KG1 (cell line): ENCODE measurements at regions not wholly inside any gene's neighbourhood (a gene's known extent, or its start where the extent isn't known, plus 50 kb on each side); places are given as distances from the start of the nearest gene placed in this dataset.

Experiments used
- DNase-seq: peaks from one replicate; lab custom pipeline; 2025; lab: John Stamatoyannopoulos, UW

DNA sequence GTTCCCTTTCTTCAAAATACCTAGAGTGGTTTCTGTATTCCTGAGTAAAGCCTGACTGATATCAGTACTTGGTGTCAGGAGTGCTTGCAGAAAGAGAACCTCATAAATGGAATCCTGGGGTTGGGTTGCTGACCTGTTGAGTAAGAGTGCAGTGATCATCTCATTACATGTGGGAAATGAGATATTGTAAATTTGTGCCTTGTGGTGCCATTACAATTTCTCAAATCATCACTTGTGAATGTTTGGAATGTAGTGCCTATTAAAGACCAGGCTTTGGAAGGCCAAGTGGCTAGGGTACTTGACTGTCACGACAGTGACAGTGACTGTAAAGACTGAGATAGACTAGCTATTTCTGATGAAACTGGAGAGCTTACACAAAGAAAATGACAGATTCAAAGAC lies 176.7 kb upstream of the CTTNBP2NL start:
- DNase-seq: no peak

DNA sequence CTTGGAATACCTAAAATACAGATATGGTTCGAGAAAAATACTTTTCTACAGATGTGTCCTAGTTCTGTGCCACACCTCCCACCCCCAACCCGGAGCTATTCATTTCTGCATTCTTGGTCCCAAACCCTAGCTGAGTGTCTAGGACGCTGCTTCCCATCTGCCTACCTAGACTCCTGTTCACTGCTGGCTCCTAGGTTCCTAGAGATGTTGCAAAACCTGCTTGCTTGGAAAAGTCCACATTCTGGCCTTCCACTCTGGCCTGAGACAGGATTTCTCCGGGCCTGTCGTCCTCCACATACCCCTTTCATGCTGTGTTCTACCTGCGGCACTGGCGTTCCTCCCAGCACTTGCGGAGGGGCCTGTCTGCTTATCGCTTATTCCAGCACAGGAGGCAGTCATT lies 165.8 kb upstream of the CTTNBP2NL start:
- no peak for DNase-seq

GRCh38 chr1:112231331-112231730 lies 164.7 kb upstream of the CTTNBP2NL start:
- DNase-seq: no peak

DNA sequence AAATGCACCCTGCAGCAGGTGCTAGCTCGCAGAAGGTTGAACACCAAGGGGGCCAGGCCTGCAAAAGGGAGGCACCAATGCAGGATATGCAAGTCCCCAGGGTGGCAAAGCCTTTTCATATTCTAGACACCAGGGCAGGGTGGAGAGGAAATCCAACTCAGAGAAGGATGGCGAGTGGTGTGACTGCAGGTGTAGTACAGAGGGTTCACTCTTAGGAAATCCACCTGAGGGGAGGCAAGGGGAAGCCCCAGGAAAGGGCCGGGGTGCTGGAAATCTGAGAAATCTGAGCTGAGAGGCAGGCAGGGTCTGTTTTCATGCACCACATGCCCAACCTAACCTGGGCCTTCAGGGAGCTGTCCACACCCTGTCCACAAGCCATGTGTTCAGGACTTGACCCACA lies 163.2 kb upstream of the CTTNBP2NL start:
- DNase-seq: no peak

GRCh38 chr1:112234710-112235109 lies 161.3 kb upstream of the CTTNBP2NL start:
- no peak for DNase-seq

DNA sequence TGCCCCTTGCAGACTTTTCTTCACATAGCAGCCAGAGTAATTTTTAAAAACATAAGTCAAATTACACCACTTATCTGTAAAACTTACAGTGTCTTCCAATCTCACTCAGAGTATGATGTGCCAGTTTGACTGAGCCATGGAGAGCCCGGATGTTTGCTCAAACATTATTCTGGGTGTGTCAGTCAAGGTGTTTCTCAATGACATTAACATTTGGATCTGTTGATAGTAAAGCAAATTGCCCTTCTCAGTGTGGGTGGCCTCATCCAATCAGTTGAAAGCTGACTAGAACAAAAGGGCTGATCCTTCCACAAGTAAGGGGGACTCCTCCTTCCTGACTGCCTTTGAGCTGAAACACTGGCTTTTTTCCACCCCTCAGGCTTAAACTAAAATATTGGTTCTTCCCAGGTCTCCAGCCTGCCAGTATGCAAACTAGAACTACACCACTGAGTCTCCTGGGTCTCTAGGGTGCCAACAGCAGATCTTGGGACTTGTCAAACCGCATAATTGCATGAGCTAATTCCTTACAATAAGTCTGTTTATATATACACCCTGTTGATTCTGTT lies 157.9 kb upstream of the CTTNBP2NL start:
- no peak for DNase-seq

DNA sequence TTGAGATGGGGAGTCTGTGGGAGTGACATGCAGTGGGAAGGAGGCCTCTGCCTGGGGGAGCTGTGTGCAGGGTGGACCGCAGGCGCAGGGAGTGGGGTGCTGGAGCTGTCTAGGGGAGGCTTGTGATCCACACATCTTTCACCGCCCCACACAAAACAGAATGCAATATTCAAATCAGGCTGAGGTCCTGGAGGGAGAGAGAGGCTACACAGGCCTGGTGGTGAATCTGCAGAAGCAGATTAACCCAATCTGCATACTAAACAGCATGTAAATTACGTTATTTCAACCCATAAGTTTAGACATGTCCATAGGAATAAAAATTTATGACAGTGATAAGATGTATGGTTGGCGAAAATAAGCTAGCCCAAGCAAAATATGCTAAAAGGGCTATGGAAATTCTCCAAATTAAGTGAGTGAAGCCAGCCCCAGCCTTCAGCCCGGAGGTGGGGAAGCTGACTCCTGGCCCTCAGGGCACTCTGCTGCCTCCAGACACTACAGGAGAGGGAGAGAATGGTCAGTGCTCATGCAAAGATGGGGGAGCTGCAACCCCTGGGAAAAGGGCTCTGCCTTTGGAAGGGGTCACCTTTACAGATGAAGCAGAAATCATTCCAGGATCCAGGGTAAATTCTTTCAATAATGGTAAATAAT lies 156.2 kb upstream of the CTTNBP2NL start:
- DNase-seq: no peak

GRCh38 chr1:112242470-112242869 lies 153.5 kb upstream of the CTTNBP2NL start:
- no peak for DNase-seq

DNA sequence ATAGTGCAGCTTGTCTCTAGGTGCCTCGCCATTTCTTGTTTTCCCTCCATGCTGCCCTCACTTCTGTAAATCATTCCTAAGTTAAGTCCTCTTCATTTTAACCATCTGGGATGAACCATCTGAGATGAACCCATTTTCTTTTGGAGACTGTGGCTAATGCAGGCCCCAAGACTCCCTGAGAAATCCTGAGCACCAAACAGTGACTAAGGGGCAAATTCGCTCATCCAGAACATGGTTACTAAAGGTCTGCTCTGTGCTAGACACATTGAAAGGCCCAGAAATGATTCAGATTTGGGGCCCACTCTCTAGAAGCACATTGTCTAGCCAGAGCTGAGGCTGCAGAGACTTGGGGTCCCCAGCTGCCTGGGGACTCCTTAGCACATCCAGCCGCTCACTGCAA lies 151.9 kb upstream of the CTTNBP2NL start:
- DNase-seq: no peak

DNA sequence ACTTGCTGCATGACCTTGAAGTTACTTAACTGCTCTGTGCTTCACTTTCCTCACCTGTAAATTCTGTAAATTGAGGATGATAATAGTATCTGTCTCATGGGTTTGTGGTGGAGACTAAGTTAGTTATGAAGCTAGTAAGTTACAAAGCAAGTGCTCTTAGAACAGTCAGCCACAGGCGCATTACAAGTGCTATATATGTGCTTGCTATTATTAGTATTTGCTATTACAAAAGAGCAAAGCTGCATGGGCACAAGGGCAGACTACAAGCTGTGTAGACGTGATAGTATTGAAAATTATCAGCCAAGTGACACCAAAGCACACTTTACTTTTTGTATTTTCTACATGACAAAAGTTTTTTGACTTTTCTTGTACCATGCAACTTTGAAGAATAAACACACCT lies 150.9 kb upstream of the CTTNBP2NL start:
- no peak for DNase-seq

- DNase-seq: no peak
These were observed 148.9 kb upstream of the CTTNBP2NL start for GRCh38 chr1:112247036-112247597.

- DNase-seq: no peak
These were observed 148.1 kb upstream of the CTTNBP2NL start for GRCh38 chr1:112247961-112248360.

GRCh38 chr1:112250892-112251291 lies 145.1 kb upstream of the CTTNBP2NL start:
- DNase-seq: no peak

- DNase-seq: no peak
These were observed 144.1 kb upstream of the CTTNBP2NL start for GRCh38 chr1:112251766-112252506.

DNA sequence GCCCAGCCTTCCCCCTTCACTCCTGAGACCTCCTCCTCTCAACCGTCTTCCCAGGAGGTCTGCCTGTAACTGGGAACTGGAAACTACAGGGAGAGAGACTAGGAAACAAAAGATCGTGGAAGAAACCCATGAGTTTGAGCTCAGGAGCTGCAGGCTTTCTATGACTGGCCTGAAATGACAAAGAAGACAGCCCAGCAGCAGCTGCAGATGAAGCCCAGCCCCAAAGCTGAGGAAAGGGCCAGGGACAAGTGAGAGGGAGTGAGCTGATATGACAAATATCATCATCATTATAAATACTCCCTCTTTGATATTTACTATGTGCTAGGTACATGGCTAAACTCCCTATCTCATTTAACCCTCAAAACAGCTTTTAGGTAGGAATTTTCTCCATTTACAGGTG lies 142.6 kb upstream of the CTTNBP2NL start:
- DNase-seq: no peak

DNA sequence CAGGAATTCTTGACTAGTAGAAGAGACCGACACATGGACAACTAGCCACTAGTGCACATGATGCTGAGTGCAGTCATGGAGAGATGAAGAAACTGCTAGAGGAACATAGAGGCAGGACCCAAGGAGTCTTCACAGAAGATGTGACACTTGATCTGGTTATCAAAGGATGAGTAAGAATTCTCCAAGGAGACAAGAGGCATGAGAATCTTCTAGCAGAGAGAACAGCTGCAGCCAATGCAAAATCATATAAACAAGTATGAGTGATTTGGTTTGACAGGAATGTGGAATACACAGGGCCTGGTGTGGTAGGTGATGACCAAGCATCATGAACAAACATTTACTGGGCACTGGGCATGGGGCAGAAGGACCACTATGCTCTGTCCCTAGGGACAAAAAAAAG lies 140.9 kb upstream of the CTTNBP2NL start:
- no peak for DNase-seq

GRCh38 chr1:112256411-112256810 lies 139.6 kb upstream of the CTTNBP2NL start:
- no peak for DNase-seq

GRCh38 chr1:112257043-112257835 lies 138.8 kb upstream of the CTTNBP2NL start:
- no peak for DNase-seq

GRCh38 chr1:112260699-112261098 lies 135.3 kb upstream of the CTTNBP2NL start:
- DNase-seq: no peak

DNA sequence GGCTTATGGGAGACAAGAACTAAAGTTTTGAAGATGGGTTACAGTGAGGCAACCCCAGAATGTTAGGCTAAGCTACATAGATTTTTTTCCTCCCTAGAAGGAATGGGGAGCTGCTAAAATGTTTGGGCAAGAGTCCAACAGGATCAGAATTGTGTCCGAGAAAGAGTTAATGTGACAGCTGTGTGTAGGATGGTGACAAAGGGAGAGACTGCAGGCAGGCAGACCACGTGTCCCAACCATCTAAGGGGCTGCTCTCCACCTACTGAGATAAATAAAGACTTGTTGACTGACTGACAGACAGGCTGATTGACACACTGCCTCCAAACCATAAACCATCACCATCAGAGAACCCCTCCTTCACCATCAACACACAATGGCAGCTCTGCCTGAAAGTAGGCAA lies 133.7 kb upstream of the CTTNBP2NL start:
- no peak for DNase-seq

GRCh38 chr1:112263042-112263441 lies 133.0 kb upstream of the CTTNBP2NL start:
- no peak for DNase-seq

DNA sequence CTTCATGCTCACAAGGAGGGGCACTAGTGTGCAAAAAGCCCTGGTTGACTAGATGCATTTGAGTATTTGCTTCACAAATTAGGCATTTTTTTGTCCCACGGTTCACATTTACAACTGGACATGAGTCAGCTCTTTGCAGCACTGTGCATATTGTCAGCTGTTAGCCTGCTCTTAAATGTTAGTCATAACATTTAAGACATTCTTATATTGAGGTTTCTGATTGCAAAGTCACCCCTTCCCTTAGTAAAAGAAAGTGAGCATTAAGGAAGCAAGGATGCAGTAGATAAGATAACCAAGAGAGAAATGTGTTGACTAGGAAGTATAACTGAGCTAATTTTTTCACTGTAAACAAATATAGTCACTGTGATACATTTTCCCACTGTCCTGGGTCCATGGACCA lies 132.6 kb upstream of the CTTNBP2NL start:
- DNase-seq: no peak
